NOMO-1 treated with dmso at 0.1 percent for 144 hours (cell line): ENCODE measurements at regions not wholly inside any gene's neighbourhood (a gene's known extent, or its start where the extent isn't known, plus 50 kb on each side); places are given as distances from the start of the nearest gene placed in this dataset.
"Not testable (repeated sequence)": the region's sequence is repeated elsewhere in the genome, so short reads cannot be mapped to it uniquely, and the experiment has no call there.

ENCODE experiments used
- DNase-seq: peaks from one replicate; lab custom pipeline; 2025; ENCODE audit not compliant: unreplicated experiment; lab: John Stamatoyannopoulos, UW

DNA sequence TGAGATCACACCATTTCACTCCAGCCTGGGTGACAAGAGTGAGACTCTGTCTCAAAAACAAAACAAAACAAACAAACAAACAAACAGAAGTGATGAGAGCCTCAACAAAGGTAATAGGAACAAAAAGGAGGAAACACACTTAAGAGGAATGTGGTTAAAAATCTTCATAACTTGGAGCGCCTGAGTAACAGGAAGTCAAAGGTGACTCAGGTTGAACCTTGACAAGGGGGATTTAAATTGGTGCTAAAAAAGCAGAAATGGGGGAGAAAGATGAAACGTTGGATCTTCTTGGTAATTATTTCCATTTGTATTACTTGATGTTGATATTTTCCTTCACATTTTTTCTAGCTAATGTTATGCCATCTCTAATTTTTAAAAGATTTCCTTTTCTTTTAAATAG, 318.5 kb upstream of the TCF4 start:
- no peak for DNase-seq

GRCh38 chr18:55903911-55904310, 315.9 kb upstream of the TCF4 start:
- no peak for DNase-seq

DNA sequence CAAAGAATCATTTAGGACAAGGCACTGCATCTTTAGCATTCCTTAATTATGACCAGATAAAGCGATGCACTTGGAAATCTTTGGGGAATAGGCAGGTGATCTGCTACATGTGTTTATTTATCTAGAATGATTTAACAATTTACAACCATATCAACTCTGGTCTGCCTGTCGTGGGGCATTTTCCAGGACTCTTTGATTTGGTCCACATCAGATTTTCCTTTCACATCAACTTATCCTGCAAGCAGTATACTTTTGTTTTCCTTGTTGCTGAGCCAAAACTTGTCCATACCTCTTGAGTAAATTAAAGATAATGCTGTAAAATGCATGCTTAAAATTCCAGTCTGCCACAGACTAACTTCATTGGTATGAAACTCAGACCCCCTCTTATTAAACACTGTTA, 312.4 kb upstream of the TCF4 start:
- DNase-seq, result no peak

DNA sequence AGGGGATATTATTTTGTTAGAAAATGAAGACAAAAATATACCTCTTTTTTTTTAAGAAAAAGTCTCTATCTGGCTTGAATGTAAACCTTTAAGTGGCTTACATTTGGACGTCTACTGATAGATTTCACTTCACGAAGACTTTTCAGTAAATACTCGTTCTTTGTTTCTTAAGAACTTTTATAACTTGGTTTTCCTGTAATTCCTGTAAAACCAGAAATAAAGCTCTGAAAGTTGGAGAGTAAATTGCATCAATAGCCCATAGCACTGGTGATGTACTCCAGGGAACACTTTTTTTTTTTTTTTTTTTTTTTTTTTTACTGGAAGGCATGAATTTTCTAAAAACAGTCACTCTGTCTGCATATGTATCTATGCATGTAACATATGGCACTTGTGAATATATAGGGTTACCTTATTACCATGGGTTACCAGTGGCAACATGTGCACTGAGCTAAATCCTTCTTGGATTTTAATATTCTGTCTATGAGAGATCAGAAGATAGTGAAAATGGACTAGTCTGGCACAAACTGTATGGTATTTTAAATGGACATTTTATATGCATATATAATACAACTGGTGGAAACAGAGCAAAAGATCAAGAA, 309.2 kb upstream of the TCF4 start:
- DNase-seq, result no peak

- DNase-seq, result no peak
Measured at GRCh38 chr18:55893948-55894347, 306.0 kb upstream of the TCF4 start.

DNA sequence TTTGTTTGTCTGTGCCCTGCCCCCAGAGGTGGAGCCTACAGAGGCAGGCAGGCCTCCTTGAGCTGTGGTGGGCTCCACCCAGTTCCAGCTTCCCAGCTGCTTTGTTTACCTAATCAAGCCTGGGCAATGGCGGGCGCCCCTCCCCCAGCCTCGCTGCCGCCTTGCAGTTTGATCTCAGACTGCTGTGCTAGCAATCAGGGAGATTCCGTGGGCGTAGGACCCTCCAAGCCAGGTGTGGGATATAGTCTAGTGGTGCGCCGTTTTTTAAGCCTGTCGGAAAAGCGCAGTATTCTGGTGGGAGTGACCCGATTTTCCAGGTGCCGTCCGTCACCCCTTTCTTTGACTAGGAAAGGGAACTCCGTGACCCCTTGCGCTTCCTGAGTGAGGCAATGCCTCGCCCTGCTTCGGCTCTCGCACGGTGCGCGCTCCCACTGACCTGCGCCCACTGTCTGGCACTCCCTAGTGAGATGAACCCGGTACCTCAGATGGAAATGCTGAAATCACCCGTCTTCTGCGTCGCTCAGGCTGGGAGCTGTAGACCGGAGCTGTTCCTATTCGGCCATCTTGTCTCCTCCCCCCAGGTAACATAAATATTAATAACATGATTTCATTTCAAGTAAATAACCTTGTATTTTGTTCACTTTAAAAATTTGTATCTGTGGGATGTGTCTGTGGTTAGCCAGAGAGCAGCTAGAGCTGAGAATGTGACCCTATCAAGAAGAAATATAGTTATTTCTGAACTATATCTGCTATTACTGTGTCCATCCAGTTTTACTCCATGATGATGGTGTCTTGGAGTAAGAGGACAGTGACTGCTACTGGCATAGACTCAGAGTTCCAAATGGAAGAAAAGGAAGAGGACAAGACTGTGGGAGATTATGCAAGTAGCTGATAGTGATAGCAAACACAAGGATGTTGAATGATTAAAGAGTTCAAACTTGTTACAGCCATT, 305.1 kb upstream of the TCF4 start:
- not testable (repeated sequence) for DNase-seq

- DNase-seq, result no peak
Measured at GRCh38 chr18:55886886-55887285, 298.9 kb upstream of the TCF4 start.

DNA sequence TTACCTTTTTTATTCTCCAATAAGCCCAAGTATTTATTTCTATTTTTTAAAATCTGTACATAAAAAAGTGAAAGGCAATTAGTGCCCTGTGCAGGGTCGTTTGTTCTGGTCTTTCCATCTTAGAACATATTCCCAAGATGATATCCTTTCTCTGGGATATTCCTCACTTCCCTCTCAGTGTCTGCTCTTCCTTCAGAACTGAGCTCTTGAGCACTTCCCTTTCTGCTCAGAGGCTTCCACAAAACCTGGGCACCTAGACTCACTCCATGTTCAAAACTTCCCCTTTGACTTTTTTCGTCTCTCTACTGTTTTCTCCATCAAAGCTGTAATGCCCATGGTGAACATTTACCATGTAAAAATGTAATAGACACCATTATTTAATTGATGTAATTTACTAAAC, 296.5 kb upstream of the TCF4 start:
- DNase-seq, result no peak

- DNase-seq, result no peak
Measured at GRCh38 chr18:55880617-55881016, 292.6 kb upstream of the TCF4 start.

DNA sequence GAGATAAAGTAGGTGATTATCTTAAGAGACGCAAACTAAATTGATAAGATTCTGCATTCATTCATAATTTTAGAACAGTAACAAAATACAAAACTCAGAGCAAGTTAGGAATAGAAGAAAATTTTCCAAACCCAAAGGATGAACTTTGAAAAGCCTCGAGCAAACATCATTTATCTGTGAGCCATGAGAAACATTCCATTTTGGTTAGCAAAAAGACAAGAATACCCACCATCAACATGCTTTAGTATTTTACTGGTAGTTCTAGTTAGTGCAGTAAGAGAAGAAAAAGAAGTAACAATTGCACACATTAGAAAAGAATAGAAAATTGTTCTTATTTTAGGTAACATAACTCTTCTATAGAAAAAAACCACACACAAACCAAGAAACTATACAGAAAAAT, 291.3 kb upstream of the TCF4 start:
- DNase-seq, result no peak

DNA sequence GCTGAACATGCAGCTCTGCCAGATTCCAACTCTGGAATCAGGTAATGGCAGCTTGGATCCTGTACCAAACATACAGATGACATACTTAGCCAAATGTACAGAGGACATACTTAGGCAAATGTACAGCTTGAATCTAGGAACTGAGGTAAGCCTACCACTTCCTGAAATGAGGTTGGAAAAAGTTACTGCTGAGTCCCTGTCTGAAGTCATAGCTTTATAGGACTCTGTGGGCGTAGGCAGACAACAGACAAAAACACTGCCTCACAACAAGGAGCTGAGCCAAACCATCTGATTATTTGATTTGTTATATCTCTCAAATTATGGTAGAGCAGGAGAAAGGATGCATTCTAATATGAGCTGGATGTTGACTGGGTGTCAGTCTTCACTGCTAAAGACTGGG, 290.2 kb upstream of the TCF4 start:
- DNase-seq, result no peak

DNA sequence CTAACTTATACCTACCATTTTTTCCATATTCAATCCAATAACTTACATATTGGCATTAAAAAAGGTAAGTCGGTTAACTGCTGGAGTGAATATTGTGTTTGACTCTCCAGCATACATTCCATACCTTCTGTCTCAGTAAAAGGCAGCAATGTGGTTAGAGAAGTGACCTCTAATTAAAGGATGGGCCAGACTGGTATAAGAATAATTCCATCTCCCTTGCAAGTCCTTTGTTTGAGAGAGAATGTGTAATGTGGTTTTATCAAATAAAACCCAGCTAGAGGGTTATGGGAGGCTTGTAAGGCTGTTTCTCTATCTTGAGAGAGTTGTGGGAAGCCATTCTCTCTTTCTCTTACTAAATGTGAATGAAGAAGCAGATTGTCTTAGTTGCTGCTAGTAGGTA, 289.3 kb upstream of the TCF4 start:
- no peak for DNase-seq

DNA sequence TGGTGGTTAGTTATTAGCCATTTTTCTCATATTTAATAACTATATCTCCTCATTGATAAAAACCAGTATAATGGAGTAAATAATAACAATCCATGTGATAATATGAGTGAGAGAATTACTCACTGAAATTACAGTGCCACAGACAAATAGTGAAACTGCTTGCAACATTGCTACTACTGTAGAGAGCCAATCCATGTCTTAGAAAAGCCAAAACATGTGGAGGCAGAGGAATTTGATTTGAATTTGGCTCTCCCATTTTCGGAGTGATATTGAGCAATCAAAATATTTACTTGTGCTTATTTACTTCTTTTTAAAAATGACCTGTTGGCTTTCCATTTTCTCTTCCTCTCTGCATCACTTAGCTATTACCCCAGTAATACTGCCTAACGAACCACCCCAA, 288.3 kb upstream of the TCF4 start:
- no peak for DNase-seq

DNA sequence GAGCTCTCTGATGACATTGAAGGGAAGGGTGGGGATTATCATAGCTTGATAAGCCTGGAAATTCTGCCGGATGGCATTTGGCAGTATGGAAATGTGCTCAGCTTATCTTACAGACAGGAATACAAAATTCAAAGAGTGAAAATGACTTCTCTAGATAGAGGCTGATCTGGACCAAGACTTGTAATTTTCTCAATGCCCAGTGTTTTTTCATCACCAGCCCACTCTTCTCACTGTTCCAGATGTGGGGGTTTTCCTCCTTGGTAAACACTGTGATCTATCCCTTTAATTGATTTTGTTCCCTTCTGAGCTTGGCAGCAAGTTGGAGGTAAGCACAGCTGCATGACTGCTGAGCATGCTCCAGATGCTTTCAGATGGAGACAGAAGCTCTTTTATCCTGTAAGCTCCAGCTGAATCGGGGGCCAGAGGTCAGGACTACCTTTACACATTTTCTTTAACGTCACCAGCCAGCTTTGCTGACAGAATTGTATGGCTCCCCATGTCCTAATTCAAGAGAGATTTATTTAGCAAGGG, 287.4 kb upstream of the TCF4 start:
- DNase-seq, result no peak

DNA sequence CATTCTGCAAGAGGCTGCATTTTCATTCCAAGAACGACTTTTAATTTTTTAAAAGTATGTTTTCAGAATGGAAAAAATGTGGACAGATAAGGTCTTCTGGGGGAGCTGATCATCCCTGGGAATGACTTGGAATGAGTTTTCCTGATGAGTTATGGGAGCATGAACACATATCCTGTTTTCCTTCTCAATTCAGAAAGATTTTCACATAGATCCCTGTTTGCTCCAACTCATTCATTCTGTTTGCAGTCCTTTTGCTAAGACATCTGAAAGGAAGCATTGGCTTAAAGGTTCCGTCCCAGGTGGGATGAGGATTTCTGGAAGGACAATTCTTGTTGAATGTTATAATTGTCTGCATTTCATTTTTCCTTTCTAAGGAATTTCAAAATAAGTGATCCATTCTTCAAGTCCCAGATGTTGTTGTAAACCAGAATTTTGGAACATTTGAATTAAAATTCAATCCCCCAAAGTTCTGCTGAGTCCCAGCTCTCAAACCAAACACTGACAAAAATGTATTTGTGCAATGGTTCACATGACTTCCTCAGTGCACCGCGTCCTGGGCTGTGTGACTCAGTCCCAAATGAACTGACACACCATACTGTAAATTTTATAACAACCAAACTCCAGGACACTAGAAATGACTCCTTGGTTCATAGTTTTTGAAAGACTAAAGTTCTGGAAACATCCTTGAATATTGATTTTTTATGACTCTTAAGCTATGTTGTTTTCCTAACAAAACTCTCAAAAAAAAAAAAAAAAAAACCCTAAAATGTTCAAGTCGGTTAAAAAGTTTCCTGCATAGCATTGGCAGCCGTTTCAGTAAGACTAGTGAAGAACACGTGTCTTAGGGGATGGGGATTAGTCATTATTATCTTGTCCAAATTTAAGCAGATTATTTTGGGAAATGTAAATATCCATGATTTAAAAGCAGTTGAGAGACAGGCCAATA, 281.8 kb upstream of the TCF4 start:
- DNase-seq, result no peak

- DNase-seq, result no peak
Measured at GRCh38 chr18:55868909-55869308, 280.9 kb upstream of the TCF4 start.

- DNase-seq, result no peak
Measured at GRCh38 chr18:55866886-55867285, 278.9 kb upstream of the TCF4 start.

DNA sequence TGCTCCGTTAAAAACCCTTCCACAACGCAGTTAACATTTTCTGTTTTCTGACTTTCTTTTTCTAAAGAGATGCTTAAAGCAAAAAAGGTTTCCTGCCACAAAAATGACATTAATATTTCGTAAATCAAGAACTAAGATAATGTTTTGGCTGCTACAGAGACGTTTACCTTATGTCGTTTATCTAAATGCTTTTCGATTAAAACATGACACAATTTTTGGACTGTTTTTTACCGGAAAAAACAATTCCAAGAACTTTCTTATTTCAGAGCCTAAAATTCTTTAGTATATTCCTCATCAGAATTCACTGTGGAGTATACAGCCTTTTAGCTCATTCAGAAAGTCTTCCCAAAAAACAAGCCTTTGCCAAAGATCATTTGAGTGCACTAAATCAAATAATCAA, 278.0 kb upstream of the TCF4 start:
- no peak for DNase-seq

- DNase-seq, result no peak
Measured at GRCh38 chr18:55864281-55864680, 276.3 kb upstream of the TCF4 start.

DNA sequence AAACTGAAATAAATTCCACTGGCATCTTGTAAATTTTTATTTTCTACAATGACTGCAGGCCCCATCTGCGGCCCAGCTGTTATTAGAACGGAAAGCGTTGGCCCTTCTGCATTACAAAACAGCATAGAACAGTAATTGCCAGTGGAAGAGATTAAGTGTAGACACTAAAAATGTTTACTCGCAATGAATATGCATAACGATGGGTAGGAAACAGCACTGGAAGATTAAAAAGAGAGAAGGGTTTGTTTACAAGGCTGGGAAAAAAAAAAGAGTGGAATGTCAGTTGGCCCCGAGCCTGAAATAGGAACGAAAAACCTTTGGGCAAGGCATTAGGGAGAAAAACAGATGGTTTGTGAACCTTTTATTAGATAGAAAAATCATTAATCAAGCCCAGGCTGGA, 275.9 kb upstream of the TCF4 start:
- no peak for DNase-seq

DNA sequence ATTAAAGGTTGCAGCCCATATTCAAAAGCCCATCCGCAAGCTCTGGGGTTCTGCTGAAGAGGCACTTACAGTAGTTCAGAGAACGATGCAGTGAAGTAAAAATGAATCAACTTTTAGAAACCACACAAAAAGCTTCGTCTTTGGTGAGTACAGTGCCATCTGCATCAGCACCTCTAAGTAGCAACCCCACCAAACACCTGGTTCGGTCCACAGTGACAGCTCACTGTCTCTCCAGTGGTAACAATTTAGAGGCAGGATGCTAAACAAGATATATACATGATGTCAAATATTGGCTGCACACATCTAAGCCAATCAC, 275.4 kb upstream of the TCF4 start:
- no peak for DNase-seq
